ENCODE measurements at regions not wholly inside any gene's neighbourhood (a gene's known extent, or its start where the extent isn't known, plus 50 kb on each side); places are given as distances from the start of the nearest gene placed in this dataset.

GRCh38 chr13:61470786-61471185 is 55.1 kb upstream of the PCDH20 start:
- TF ChIP-seq, protein P1, sequence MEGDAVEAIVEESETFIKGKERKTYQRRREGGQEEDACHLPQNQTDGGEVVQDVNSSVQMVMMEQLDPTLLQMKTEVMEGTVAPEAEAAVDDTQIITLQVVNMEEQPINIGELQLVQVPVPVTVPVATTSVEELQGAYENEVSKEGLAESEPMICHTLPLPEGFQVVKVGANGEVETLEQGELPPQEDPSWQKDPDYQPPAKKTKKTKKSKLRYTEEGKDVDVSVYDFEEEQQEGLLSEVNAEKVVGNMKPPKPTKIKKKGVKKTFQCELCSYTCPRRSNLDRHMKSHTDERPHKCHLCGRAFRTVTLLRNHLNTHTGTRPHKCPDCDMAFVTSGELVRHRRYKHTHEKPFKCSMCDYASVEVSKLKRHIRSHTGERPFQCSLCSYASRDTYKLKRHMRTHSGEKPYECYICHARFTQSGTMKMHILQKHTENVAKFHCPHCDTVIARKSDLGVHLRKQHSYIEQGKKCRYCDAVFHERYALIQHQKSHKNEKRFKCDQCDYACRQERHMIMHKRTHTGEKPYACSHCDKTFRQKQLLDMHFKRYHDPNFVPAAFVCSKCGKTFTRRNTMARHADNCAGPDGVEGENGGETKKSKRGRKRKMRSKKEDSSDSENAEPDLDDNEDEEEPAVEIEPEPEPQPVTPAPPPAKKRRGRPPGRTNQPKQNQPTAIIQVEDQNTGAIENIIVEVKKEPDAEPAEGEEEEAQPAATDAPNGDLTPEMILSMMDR (IDR thresholded peaks at IDR 0.05; ENCODE audit: low read depth, low read length, poor library complexity, severe bottlenecking), result no peak
- no peak for TF ChIP-seq EZH2phosphoT487 (IDR thresholded peaks at IDR 0.05; ENCODE audit: borderline replicate concordance, low read length)
